HepG2 (cell line): ENCODE measurements at regions not wholly inside any gene's neighbourhood (a gene's known extent, or its start where the extent isn't known, plus 50 kb on each side); places are given as distances from the start of the nearest gene placed in this dataset.

Experiments
- ATAC-seq: fragments of 200-7000 bp; cut with Tn5 transposase; 3 replicates; pipeline ENCODE4 v1.9.1; 2020; ENCODE audit warnings: mild to moderate bottlenecking, moderate library complexity
- BruUV-seq: library from RNA; stranded (reverse); fragments of 400-500 nt; replicated peaks from 2 replicates; lab custom pipeline; 2021; lab: Mats Ljungman, UMichigan
- CTCF ChIA-PET: fragments of 300-600 bp; formaldehyde crosslinking; extraction: SDS; loops from one replicate; lab custom pipeline; 2021; ENCODE audit warnings: low total read pairs, inconsistent platforms, low intra/inter-chr PET ratio; lab: Yijun Ruan, JAX
- POLR2A ChIA-PET: fragments of 350-600 bp; sonication (Branson Sonifier 250); formaldehyde crosslinking; loops from one replicate; lab custom pipeline; 2020; ENCODE audit warnings: antibody characterized with exemption, inconsistent platforms; lab: Yijun Ruan, JAX
- DNase-seq: peaks from one replicate; pipeline ENCODE4 v3.0.0-alpha.2; 2015; ENCODE audit warnings: low spot score
- FAIRE-seq: peaks from 3 replicates; lab custom pipeline; 2011; peaks lifted over from hg19 to GRCh38; lab: Jason Lieb, UNC
- H2AFZ ChIP-seq: one replicate; pipeline ENCODE4 v1.6.1; 2011; ENCODE audit warnings: low read length, inconsistent platforms
- H3K27ac ChIP-seq: fragments of 300-600 bp; 3 replicates; pipeline ENCODE4 v1.8.0; 2011; ENCODE audit warnings: mixed run types, mild to moderate bottlenecking, mixed read lengths, low read length, inconsistent platforms; ENCODE audit not compliant: insufficient read depth; ENCODE audit errors: extremely low read length
- H3K27me3 ChIP-seq, 2 experiments: fragments of 200-600 bp in 1 of 2; 2 replicates in 1 of 2; 3 replicates in 1 of 2; pipeline versions ENCODE4 v1.6.0 to v1.8.0; 2011; ENCODE audit warnings: low read length in 2 of 2, mild to moderate bottlenecking in 2 of 2, moderate library complexity in 2 of 2, inconsistent platforms in 1 of 2; ENCODE audit not compliant: insufficient read depth in 2 of 2, control insufficient read depth in 1 of 2
- H3K36me3 ChIP-seq, 2 experiments: fragments of 200-600 bp in 1 of 2; replicated peaks in 1 of 2; 2 replicates in 1 of 2; 3 replicates in 1 of 2; pipeline versions ENCODE4 v1.5.1 to v1.8.0; 2011; ENCODE audit warnings: low read length in 2 of 2, inconsistent platforms in 1 of 2; ENCODE audit not compliant: insufficient read depth in 2 of 2, control insufficient read depth in 1 of 2
- H3K4me1 ChIP-seq: 2 replicates; pipeline ENCODE4 v1.5.1; 2012; ENCODE audit warnings: low read length, inconsistent platforms; ENCODE audit not compliant: insufficient read depth
- H3K4me2 ChIP-seq: 2 replicates; pipeline ENCODE4 v1.6.0; 2011; ENCODE audit warnings: low read depth, low read length, inconsistent platforms
- H3K4me3 ChIP-seq, 3 experiments: fragments of 200-600 bp in 1 of 3; sonication (generic), shearing (Covaris generic) in 1 of 3; replicated peaks in 1 of 3; 2 replicates each; pipeline ENCODE4 v1.5.1; 2011 to 2016; ENCODE audit warnings: low read length in 3 of 3, inconsistent platforms in 2 of 3, low read depth in 2 of 3, mild to moderate bottlenecking in 2 of 3, control low read depth in 1 of 3, mixed read lengths in 1 of 3; ENCODE audit not compliant: insufficient read depth in 1 of 3
- H3K79me2 ChIP-seq: one replicate; pipeline ENCODE4 v1.6.1; 2011; ENCODE audit warnings: low read length, inconsistent platforms; ENCODE audit not compliant: insufficient read depth
- H3K9ac ChIP-seq: 2 replicates; pipeline ENCODE4 v1.6.0; 2011; ENCODE audit warnings: mild to moderate bottlenecking, low read depth, low read length, inconsistent platforms; ENCODE audit not compliant: insufficient read depth
- H3K9me3 ChIP-seq: 2 replicates; pipeline ENCODE4 v1.5.1; 2012; ENCODE audit warnings: mild to moderate bottlenecking, low read length
- H4K20me1 ChIP-seq: 2 replicates; pipeline ENCODE4 v1.6.0; 2011; ENCODE audit warnings: inconsistent platforms, mild to moderate bottlenecking, low read length, moderate library complexity; ENCODE audit not compliant: insufficient read depth
- ATF3 ChIP-seq: sonication (generic); formaldehyde crosslinking; IDR thresholded peaks from 2 replicates; pipeline ENCODE4 v1.4.0; 2020; ENCODE audit warnings: missing genetic modification reagents
- ATF6 ChIP-seq: sonication (generic); formaldehyde crosslinking; conservative IDR thresholded peaks from 2 replicates; pipeline ENCODE4 v1.4.0; 2020; ENCODE audit warnings: missing genetic modification reagents
- FOXA1 ChIP-seq, 2 experiments: fragments of 450-650 bp in 1 of 2; sonication (generic) in 1 of 2; formaldehyde crosslinking in 1 of 2; IDR thresholded peaks; 2 replicates each; pipeline versions ENCODE4 v1.4.0 to v1.6.1; 2016 to 2020; ENCODE audit warnings: missing genetic modification reagents in 1 of 2
- MBNL3 ChIP-seq: fragments of 250-450 bp; sonication (Bioruptor Pico); conservative IDR thresholded peaks from 2 replicates; pipeline ENCODE4 v1.8.0; 2022; ENCODE audit warnings: mild to moderate bottlenecking, inconsistent platforms
- MTF2 ChIP-seq: sonication (generic); formaldehyde crosslinking; IDR thresholded peaks from 2 replicates; pipeline ENCODE4 v1.5.0; 2020; ENCODE audit warnings: missing genetic modification reagents, borderline replicate concordance
- NR2F1 ChIP-seq, 2 experiments: fragments of 450-650 bp in 1 of 2; formaldehyde crosslinking in 1 of 2; IDR thresholded peaks; 2 replicates each; pipeline versions ENCODE4 v1.5.0 to v1.6.1; 2016 to 2020; ENCODE audit warnings: mild to moderate bottlenecking in 1 of 2, missing compliant biosample characterization in 1 of 2, missing genetic modification reagents in 1 of 2, moderate library complexity in 1 of 2
- ZNF639 ChIP-seq: conservative IDR thresholded peaks from 2 replicates; pipeline ENCODE4 v1.6.1; 2018; ENCODE audit warnings: missing genetic modification reagents
- ZNF644 ChIP-seq: IDR thresholded peaks from 2 replicates; pipeline ENCODE4 v1.6.1; 2016; ENCODE audit warnings: low read depth
- WGBS: methylation state at CpG from one replicate; pipeline ENCODE4 v1.1.6; 2017; ENCODE audit warnings: low lambda C conversion rate; 5-methylcytosine and 5-hydroxymethylcytosine counted together
- in situ Hi-C: cut with HindIII; loops from 2 replicates; pipeline ENCODE4 v1.10.0; 2017; ENCODE audit warnings: low pct_unique_long_range_greater_than_20kb; ENCODE audit not compliant: extremely low pct_ligation_motif_present
- intact Hi-C: fragments of 100-400 bp; cut with micrococcal nuclease; formaldehyde crosslinking; loops from one replicate; pipeline ENCODE4 v1.10.0; 2022; ENCODE audit not compliant: unreplicated experiment

- WGBS, result 57% methylated on average over 6 of the region's 6 CpGs
- H2AFZ ChIP-seq, result no peak overlapping the region
- intact Hi-C loops (no loop called here), in situ Hi-C loops (no loop called here)
- no peak overlapping the region for H3K9ac ChIP-seq
- ATAC-seq (no peak), DNase-seq (no peak), FAIRE-seq (no peak)
- H3K9me3 ChIP-seq, result no peaks in the 10 kb centered on the region
- H3K27me3 ChIP-seq, result no peaks in the 10 kb centered on the region
- ChIA-PET POLR2A (no interaction called here), CTCF (no interaction called here)
- H3K79me2 ChIP-seq, result no peaks in the 10 kb centered on the region
- BruUV-seq, result no TSS peak
- no peak overlapping the region for H3K4me3 ChIP-seq
- no peaks in the 10 kb centered on the region for H4K20me1 ChIP-seq
- no peak overlapping the region for H3K27ac ChIP-seq
- H3K4me2 ChIP-seq, result no peak overlapping the region
- no peaks in the 10 kb centered on the region for H3K4me1 ChIP-seq
- no peaks in the 10 kb centered on the region for H3K36me3 ChIP-seq
- TF ChIP-seq NR2F1 (CRISPR knock-in tag; IDR thresholded peaks at IDR 0.05) (no peak), ATF3 (no peak), ZNF639 (CRISPR knock-in tag) (no peak), ZNF644 (no peak), MTF2 (CRISPR knock-in tag) (no peak), ATF6 (no peak), MBNL3 (no peak), FOXA1 (IDR thresholded peaks at IDR 0.05) (no peak), FOXA1 (CRISPR knock-in tag; IDR thresholded peaks at IDR 0.05) (no peak)
Observed at GRCh38 chr18:66759050-66759828, 155.3 kb upstream of the CDH19 start.
